ENCODE measurements at regions not wholly inside any gene's neighbourhood (a gene's known extent, or its start where the extent isn't known, plus 50 kb on each side); places are given as distances from the start of the nearest gene placed in this dataset.

DNA sequence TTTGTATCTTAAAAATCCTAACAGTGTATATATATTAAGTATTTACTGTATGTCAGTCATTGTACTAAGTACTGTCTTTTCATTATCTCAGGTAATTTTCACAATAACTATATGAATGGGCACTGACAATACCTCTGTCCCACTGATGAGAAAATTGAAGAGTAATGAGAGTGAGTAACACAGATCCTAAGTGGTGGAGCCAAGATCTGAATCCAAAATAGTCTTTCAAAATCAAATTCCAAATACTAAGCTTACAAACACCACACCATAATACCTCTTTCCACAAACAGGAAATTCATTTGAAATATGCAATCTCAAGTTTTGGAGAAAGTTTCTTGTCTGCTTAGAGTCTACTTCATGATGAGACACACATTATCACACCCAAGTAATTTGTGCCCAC lies 105.9 kb upstream of the EDEM3 start:
- H3K36me3 ChIP-seq (replicated peaks; ENCODE audit: insufficient read depth, low read length) = no peaks in the 10 kb centered on the region
- H2AFZ ChIP-seq (ENCODE audit: low read length) = no peak overlapping the region
- DNase-seq = no peak
- no peaks in the 10 kb centered on the region for H3F3A ChIP-seq (ENCODE audit: insufficient read depth, low read length)
- H3K79me2 ChIP-seq (ENCODE audit: low read length) = no peaks in the 10 kb centered on the region
- H3K4me3 ChIP-seq (ENCODE audit: low read length) = no peak overlapping the region
- no peak overlapping the region for H3K9ac ChIP-seq (ENCODE audit: low read length)
- H4K20me1 ChIP-seq (ENCODE audit: insufficient read depth, low read length) = no peaks in the 10 kb centered on the region
- H3K27me3 ChIP-seq (replicated peaks; ENCODE audit: insufficient read depth, low read length) = no peaks in the 10 kb centered on the region
- no peaks in the 10 kb centered on the region for H3K9me2 ChIP-seq (replicated peaks; ENCODE audit: insufficient read depth, low read length)
- peaks cover 6% of the 10 kb centered on the region for H3K4me1 ChIP-seq (ENCODE audit: low read length)
- TF ChIP-seq CTCF (IDR thresholded peaks at IDR 0.05; ENCODE audit: low read length) (no peak), EZH2phosphoT487 (IDR thresholded peaks at IDR 0.05; ENCODE audit: low read length) (no peak), EZH2 (optimal IDR thresholded peaks at IDR 0.05; ENCODE audit: low read depth, low read length) (no peak)
- no peak overlapping the region for H3K27ac ChIP-seq (ENCODE audit: low read length)
- H3K4me2 ChIP-seq (ENCODE audit: low read depth, low read length) = no peak overlapping the region
- no peaks in the 10 kb centered on the region for H3K9me3 ChIP-seq (replicated peaks; ENCODE audit: insufficient read depth, low read length)

DNA sequence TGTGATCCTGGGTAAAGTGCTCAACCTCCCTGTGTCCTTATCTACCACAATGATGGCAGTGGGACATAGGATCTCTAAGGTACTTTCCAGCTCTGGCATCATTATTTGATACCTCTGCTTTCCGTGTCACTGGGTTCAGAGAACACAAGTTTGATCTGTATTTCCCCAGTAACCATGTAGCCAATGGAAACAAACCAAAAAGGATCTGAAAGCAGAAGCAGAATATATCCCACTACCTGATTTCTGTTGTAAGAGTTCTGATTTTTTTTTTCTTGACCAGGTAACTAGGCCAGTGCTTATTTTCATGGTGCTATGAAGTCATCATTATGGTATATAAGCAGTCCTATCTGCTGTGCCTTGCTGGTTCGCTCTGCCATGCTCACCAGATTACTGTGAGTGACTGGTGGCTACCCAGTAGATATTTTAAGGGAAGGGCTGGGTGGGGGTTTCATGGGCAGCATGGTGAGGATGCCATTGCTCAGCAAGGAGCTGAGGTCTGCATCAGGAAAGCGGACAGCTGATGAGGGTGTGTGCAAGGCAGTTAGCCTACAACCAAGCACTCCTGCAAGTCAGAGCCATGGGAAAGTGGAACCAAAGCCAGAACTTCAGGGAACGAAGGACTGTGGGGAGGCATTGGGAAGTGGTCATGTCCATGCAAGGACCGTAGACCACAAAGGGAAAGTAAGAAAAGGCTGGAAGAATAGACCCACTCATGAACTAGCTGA lies 104.9 kb upstream of the EDEM3 start:
- no peak for DNase-seq
- H3K4me2 ChIP-seq (ENCODE audit: low read depth, low read length) = no peak overlapping the region
- no peak overlapping the region for H3K4me3 ChIP-seq (ENCODE audit: low read length)
- H2AFZ ChIP-seq (ENCODE audit: low read length) = no peak overlapping the region
- no peaks in the 10 kb centered on the region for H3F3A ChIP-seq (ENCODE audit: insufficient read depth, low read length)
- H3K4me1 ChIP-seq (ENCODE audit: low read length) = peaks cover 9% of the 10 kb centered on the region
- H3K79me2 ChIP-seq (ENCODE audit: low read length) = no peaks in the 10 kb centered on the region
- H3K9ac ChIP-seq (ENCODE audit: low read length) = no peak overlapping the region
- H3K27ac ChIP-seq (ENCODE audit: low read length) = no peak overlapping the region
- TF ChIP-seq CTCF (IDR thresholded peaks at IDR 0.05; ENCODE audit: low read length) (no peak), EZH2 (optimal IDR thresholded peaks at IDR 0.05; ENCODE audit: low read depth, low read length) (no peak), EZH2phosphoT487 (IDR thresholded peaks at IDR 0.05; ENCODE audit: low read length) (no peak)
- H4K20me1 ChIP-seq (ENCODE audit: insufficient read depth, low read length) = no peaks in the 10 kb centered on the region
- no peaks in the 10 kb centered on the region for H3K36me3 ChIP-seq (replicated peaks; ENCODE audit: insufficient read depth, low read length)
- no peaks in the 10 kb centered on the region for H3K27me3 ChIP-seq (replicated peaks; ENCODE audit: insufficient read depth, low read length)
- no peaks in the 10 kb centered on the region for H3K9me2 ChIP-seq (replicated peaks; ENCODE audit: insufficient read depth, low read length)
- no peaks in the 10 kb centered on the region for H3K9me3 ChIP-seq (replicated peaks; ENCODE audit: insufficient read depth, low read length)

DNA sequence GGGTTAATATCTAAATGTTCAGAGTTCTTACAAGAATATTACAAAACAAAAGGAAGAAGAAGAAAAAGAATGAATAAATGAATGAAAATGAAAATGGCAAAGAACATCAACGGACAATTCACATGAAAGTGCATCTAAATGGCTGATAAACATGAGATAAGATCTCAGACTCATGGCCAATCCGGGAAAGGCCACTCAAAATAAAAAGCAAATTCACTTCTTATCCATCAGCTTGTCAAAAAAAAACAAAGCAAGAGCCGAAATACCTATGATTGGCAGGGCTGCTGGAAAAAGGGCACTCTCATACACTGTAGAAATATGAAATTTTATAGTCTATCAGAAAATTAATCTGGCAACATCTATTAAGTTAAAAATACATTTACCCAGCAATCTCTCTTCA lies 103.6 kb upstream of the EDEM3 start:
- no peaks in the 10 kb centered on the region for H3K9me2 ChIP-seq (replicated peaks; ENCODE audit: insufficient read depth, low read length)
- no peaks in the 10 kb centered on the region for H3K36me3 ChIP-seq (replicated peaks; ENCODE audit: insufficient read depth, low read length)
- H3K27ac ChIP-seq (ENCODE audit: low read length) = no peak overlapping the region
- peaks cover 16% of the 10 kb centered on the region for H3K4me1 ChIP-seq (ENCODE audit: low read length)
- no peaks in the 10 kb centered on the region for H3K9me3 ChIP-seq (replicated peaks; ENCODE audit: insufficient read depth, low read length)
- no peak overlapping the region for H3K4me3 ChIP-seq (ENCODE audit: low read length)
- no peak overlapping the region for H2AFZ ChIP-seq (ENCODE audit: low read length)
- H3K27me3 ChIP-seq (replicated peaks; ENCODE audit: insufficient read depth, low read length) = no peaks in the 10 kb centered on the region
- no peak overlapping the region for H3K4me2 ChIP-seq (ENCODE audit: low read depth, low read length)
- H3K79me2 ChIP-seq (ENCODE audit: low read length) = no peaks in the 10 kb centered on the region
- H3K9ac ChIP-seq (ENCODE audit: low read length) = no peak overlapping the region
- H3F3A ChIP-seq (ENCODE audit: insufficient read depth, low read length) = no peaks in the 10 kb centered on the region
- TF ChIP-seq CTCF (IDR thresholded peaks at IDR 0.05; ENCODE audit: low read length) (no peak), EZH2 (optimal IDR thresholded peaks at IDR 0.05; ENCODE audit: low read depth, low read length) (no peak), EZH2phosphoT487 (IDR thresholded peaks at IDR 0.05; ENCODE audit: low read length) (no peak)
- H4K20me1 ChIP-seq (ENCODE audit: insufficient read depth, low read length) = no peaks in the 10 kb centered on the region
- DNase-seq = no peak
